Calu3 (cell line): ENCODE measurements at regions not wholly inside any gene's neighbourhood (a gene's known extent, or its start where the extent isn't known, plus 50 kb on each side); places are given as distances from the start of the nearest gene placed in this dataset.
A peak's percentile ranks its signal among the peaks of the same experiment; 100 is the strongest.

Experiments used
- BruUV-seq: library from RNA; stranded (reverse); fragments of 400-500 nt; replicated peaks from 2 replicates; lab custom pipeline; 2021; lab: Mats Ljungman, UMichigan
- CTCF ChIA-PET: fragments of 300-600 bp; sonication (Branson Sonifier 250); formaldehyde crosslinking; loops from one replicate; lab custom pipeline; 2022; ENCODE audit warnings: antibody characterized with exemption; lab: Charles Lee
- DNase-seq: peaks from one replicate; pipeline ENCODE4 v3.0.0; 2022
- H3K27ac Mint-ChIP-seq: one replicate; pipeline ENCODE4 v1.8.0; 2022; ENCODE audit warnings: mixed read lengths; ENCODE audit not compliant: unreplicated experiment
- H3K27me3 Mint-ChIP-seq: one replicate; pipeline ENCODE4 v1.8.0; 2022; ENCODE audit warnings: mixed read lengths; ENCODE audit not compliant: unreplicated experiment
- H3K36me3 Mint-ChIP-seq: one replicate; pipeline ENCODE4 v1.8.0; 2022; ENCODE audit warnings: mild to moderate bottlenecking, moderate library complexity, mixed read lengths; ENCODE audit not compliant: insufficient read depth, unreplicated experiment
- H3K4me1 Mint-ChIP-seq: one replicate; pipeline ENCODE4 v1.8.0; 2022; ENCODE audit warnings: mild to moderate bottlenecking, low read depth, mixed read lengths; ENCODE audit not compliant: unreplicated experiment
- H3K4me3 Mint-ChIP-seq: one replicate; pipeline ENCODE4 v1.8.0; 2022; ENCODE audit warnings: mild to moderate bottlenecking, low read depth, moderate library complexity, mixed read lengths; ENCODE audit not compliant: unreplicated experiment
- H3K9me3 Mint-ChIP-seq: one replicate; pipeline ENCODE4 v1.8.0; 2022; ENCODE audit warnings: low read depth, mixed read lengths; ENCODE audit not compliant: unreplicated experiment
- CTCF ChIP-seq: fragments of 200-600 bp; IDR thresholded peaks from one replicate; pipeline ENCODE4 v1.8.0; 2022; ENCODE audit warnings: antibody characterized with exemption; ENCODE audit not compliant: unreplicated experiment
- intact Hi-C: fragments of 100-400 bp; cut with micrococcal nuclease; formaldehyde crosslinking; loops from one replicate; pipeline ENCODE4 v1.10.0; 2022; ENCODE audit not compliant: unreplicated experiment

- Mint-ChIP-seq H3K27ac (peak overlapping the region; percentile 87), H3K4me1 (peaks cover 23% of the 10 kb centered on the region), H3K36me3 (peaks cover 14% of the 10 kb centered on the region), H3K9me3 (no peaks in the 10 kb centered on the region), H3K27me3 (no peaks in the 10 kb centered on the region), H3K4me3 (no peak overlapping the region)
- peak; percentile 55 for TF ChIP-seq CTCF
- BruUV-seq: no TSS peak
- intact Hi-C loops: loop anchor here (2.0 to 10.0 kb wide), 5 partner anchors 56 to 1200 kb away; no protein-coding TSS in a partner anchor
- CTCF ChIA-PET: interaction anchor here (1.1 to 2.5 kb wide), 10 partner anchors 23 to 1199 kb away, joined by 3 to 13 read pairs (median 4); partner anchors contain the start of genes TMEM167A and XRCC4
- peak; percentile 53 for DNase-seq
Observed at GRCh38 chr5:82364497-82364896, 86.3 kb upstream of the RPS23 start.

GRCh38 chr5:82363524-82363923 is 85.4 kb upstream of the RPS23 start:
- BruUV-seq: no TSS peak

GRCh38 chr5:82362636-82363035 is 84.5 kb upstream of the RPS23 start:
- Mint-ChIP-seq H3K27ac (no peak overlapping the region), H3K36me3 (peaks cover 14% of the 10 kb centered on the region), H3K4me1 (peaks cover 33% of the 10 kb centered on the region), H3K9me3 (no peaks in the 10 kb centered on the region), H3K4me3 (no peak overlapping the region), H3K27me3 (no peaks in the 10 kb centered on the region)
- no TSS peak for BruUV-seq
- DNase-seq: no peak
- CTCF ChIA-PET: no interaction called here
- intact Hi-C loops: loop anchor here (5.0 to 10.0 kb wide), 2 partner anchors 430 to 702 kb away; no protein-coding TSS in a partner anchor
- no peak for TF ChIP-seq CTCF

More at GRCh38 chr5:82363524-82363923, 85.4 kb upstream of the RPS23 start:
- Mint-ChIP-seq H3K4me1 (peaks cover 24% of the 10 kb centered on the region), H3K9me3 (no peaks in the 10 kb centered on the region), H3K36me3 (peaks cover 14% of the 10 kb centered on the region), H3K4me3 (no peak overlapping the region), H3K27me3 (no peaks in the 10 kb centered on the region), H3K27ac (no peak overlapping the region)
- DNase-seq: no peak
- CTCF ChIA-PET: no interaction called here
- intact Hi-C loops: loop anchor here (5.0 to 10.0 kb wide), 2 partner anchors 429 to 701 kb away; no protein-coding TSS in a partner anchor
- no peak for TF ChIP-seq CTCF

- CTCF ChIA-PET: no interaction called here
- BruUV-seq: no TSS peak
- Mint-ChIP-seq H3K4me3 (no peak overlapping the region), H3K27me3 (no peaks in the 10 kb centered on the region), H3K27ac (no peak overlapping the region), H3K9me3 (no peaks in the 10 kb centered on the region), H3K4me1 (peaks cover 27% of the 10 kb centered on the region), H3K36me3 (peaks cover 7% of the 10 kb centered on the region)
- TF ChIP-seq CTCF: no peak
- DNase-seq: no peak
- intact Hi-C loops: loop anchor here (5.0 to 10.0 kb wide), 2 partner anchors 432 to 705 kb away; no protein-coding TSS in a partner anchor
Observed at GRCh38 chr5:82360022-82360421, 81.9 kb upstream of the RPS23 start.
